Astrocyte (in vitro differentiated cells and primary cell): ENCODE measurements at regions not wholly inside any gene's neighbourhood (a gene's known extent, or its start where the extent isn't known, plus 50 kb on each side); places are given as distances from the start of the nearest gene placed in this dataset.

Experiments used
- EZH2 ChIP-seq: IDR thresholded peaks from 2 replicates; pipeline ENCODE4 v1.6.1; 2012; ENCODE audit warnings: mild to moderate bottlenecking, low read length, inconsistent platforms; ENCODE audit not compliant: insufficient read depth
- TF ChIP-seq, protein P1 (sequence below): IDR thresholded peaks from 2 replicates; pipeline ENCODE4 v1.5.1; 2011; ENCODE audit warnings: low read depth, mild to moderate bottlenecking, inconsistent platforms, low read length, moderate library complexity; ENCODE audit not compliant: insufficient read depth

DNA sequence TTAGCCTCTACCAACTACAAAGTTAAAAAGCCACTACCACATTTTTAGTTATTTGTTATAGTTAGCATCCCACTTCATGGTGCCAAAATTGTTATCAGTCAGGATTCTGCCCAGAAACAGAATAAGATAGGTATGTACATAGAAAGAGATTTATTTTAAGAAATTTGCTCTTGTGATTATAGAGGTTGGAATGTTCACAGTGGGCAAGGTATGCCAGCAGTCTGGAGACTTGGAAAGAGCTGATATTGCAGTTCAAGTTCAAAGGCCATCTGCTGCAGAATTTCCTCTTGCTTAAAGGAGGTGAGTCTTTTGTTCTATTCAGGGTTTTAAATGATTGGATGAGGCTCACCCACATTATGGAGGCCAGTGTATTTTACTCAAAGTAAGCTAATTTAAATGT, 143.8 kb upstream of the POU1F1 start:
- TF ChIP-seq, protein P1, sequence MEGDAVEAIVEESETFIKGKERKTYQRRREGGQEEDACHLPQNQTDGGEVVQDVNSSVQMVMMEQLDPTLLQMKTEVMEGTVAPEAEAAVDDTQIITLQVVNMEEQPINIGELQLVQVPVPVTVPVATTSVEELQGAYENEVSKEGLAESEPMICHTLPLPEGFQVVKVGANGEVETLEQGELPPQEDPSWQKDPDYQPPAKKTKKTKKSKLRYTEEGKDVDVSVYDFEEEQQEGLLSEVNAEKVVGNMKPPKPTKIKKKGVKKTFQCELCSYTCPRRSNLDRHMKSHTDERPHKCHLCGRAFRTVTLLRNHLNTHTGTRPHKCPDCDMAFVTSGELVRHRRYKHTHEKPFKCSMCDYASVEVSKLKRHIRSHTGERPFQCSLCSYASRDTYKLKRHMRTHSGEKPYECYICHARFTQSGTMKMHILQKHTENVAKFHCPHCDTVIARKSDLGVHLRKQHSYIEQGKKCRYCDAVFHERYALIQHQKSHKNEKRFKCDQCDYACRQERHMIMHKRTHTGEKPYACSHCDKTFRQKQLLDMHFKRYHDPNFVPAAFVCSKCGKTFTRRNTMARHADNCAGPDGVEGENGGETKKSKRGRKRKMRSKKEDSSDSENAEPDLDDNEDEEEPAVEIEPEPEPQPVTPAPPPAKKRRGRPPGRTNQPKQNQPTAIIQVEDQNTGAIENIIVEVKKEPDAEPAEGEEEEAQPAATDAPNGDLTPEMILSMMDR = no peak
- TF ChIP-seq EZH2 = no peak
